Neural progenitor cell (in vitro differentiated cells): ENCODE measurements at regions not wholly inside any gene's neighbourhood (a gene's known extent, or its start where the extent isn't known, plus 50 kb on each side); places are given as distances from the start of the nearest gene placed in this dataset.

ENCODE experiments used
- EZH2 ChIP-seq: fragments of 200-600 bp; sonication (generic); IDR thresholded peaks from 2 replicates; pipeline ENCODE4 v1.6.1; 2017; ENCODE audit warnings: antibody characterized with exemption, mild to moderate bottlenecking, moderate library complexity
- TF ChIP-seq, protein P1 (sequence below): fragments of 200-600 bp; sonication (generic); IDR thresholded peaks from 2 replicates; pipeline ENCODE4 v1.5.1; 2017; ENCODE audit warnings: antibody characterized with exemption, mild to moderate bottlenecking

DNA sequence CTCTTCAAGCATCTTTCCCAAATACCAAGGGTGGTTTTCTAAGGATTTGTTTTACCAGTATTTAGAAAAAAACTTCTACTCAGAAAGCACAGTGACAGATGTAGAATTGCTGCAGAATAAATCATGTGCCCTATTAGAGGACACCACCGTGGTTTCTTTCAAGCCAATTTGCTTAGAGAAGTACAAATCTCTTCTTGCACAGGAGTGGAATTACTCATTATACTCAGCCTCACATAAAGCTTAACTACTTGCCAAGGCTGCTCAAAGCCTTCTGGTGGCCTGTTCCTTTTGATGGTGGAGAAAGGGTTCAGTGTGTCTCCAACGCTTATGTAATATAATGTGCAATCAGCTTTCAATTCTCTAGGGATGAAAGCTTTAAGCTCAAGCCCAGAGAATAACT lies 66.5 kb upstream of the CTNNA2 start:
- TF ChIP-seq, protein P1, sequence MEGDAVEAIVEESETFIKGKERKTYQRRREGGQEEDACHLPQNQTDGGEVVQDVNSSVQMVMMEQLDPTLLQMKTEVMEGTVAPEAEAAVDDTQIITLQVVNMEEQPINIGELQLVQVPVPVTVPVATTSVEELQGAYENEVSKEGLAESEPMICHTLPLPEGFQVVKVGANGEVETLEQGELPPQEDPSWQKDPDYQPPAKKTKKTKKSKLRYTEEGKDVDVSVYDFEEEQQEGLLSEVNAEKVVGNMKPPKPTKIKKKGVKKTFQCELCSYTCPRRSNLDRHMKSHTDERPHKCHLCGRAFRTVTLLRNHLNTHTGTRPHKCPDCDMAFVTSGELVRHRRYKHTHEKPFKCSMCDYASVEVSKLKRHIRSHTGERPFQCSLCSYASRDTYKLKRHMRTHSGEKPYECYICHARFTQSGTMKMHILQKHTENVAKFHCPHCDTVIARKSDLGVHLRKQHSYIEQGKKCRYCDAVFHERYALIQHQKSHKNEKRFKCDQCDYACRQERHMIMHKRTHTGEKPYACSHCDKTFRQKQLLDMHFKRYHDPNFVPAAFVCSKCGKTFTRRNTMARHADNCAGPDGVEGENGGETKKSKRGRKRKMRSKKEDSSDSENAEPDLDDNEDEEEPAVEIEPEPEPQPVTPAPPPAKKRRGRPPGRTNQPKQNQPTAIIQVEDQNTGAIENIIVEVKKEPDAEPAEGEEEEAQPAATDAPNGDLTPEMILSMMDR = no peak
- TF ChIP-seq EZH2 = no peak
